Activated T-helper 2 cell treated with anti-CD3 and anti-CD28 coated beads, Interferon-gamma antibody, Interleukin-2, Interleukin-4, amounts not matched to agents 10 μg/mL and 5 μg/mL and 100 μg/mL, durations not matched to agents 14 hours and 24 hours and 36 hours (primary cell): ENCODE measurements at regions not wholly inside any gene's neighbourhood (a gene's known extent, or its start where the extent isn't known, plus 50 kb on each side); places are given as distances from the start of the nearest gene placed in this dataset.
"Not testable (repeated sequence)": the region's sequence is repeated elsewhere in the genome, so short reads cannot be mapped to it uniquely, and the experiment has no call there.

Experiments
- DNase-seq: peaks from one replicate; pipeline ENCODE4 v3.0.0; 2021; ENCODE audit warnings: low spot score
- H3K27ac Mint-ChIP-seq: one replicate; pipeline ENCODE4 v1.8.0; 2021; ENCODE audit warnings: mixed read lengths
- H3K27me3 Mint-ChIP-seq: one replicate; pipeline ENCODE4 v1.8.0; 2021; ENCODE audit warnings: low read depth, mixed read lengths
- H3K36me3 Mint-ChIP-seq: one replicate; pipeline ENCODE4 v1.8.0; 2021; ENCODE audit warnings: low read depth, mixed read lengths
- H3K4me1 Mint-ChIP-seq: one replicate; pipeline ENCODE4 v1.8.0; 2021; ENCODE audit warnings: low read depth, mixed read lengths
- H3K4me3 Mint-ChIP-seq: one replicate; pipeline ENCODE4 v1.8.0; 2021; ENCODE audit warnings: low read depth, mild to moderate bottlenecking, moderate library complexity, mixed read lengths
- H3K9me3 Mint-ChIP-seq: one replicate; pipeline ENCODE4 v1.8.0; 2021; ENCODE audit warnings: mixed read lengths
- intact Hi-C: fragments of 100-400 bp; cut with micrococcal nuclease; formaldehyde crosslinking; loops from one replicate; pipeline ENCODE4 v1.15.1; 2023

GRCh38 chr17:22272363-22273146 is 580.2 kb downstream of the KCNJ18 start:
- intact Hi-C loops = no loop called here
- H3K4me3 Mint-ChIP-seq = no peak overlapping the region
- no peak overlapping the region for H3K27ac Mint-ChIP-seq
- DNase-seq = no peak
- H3K36me3 Mint-ChIP-seq = no peaks in the 10 kb centered on the region
- H3K27me3 Mint-ChIP-seq = no peaks in the 10 kb centered on the region
- H3K4me1 Mint-ChIP-seq = no peaks in the 10 kb centered on the region
- H3K9me3 Mint-ChIP-seq = peaks cover 63% of the 10 kb centered on the region

- Mint-ChIP-seq H3K27ac (no peak overlapping the region), H3K9me3 (peaks cover 55% of the 10 kb centered on the region), H3K4me3 (no peak overlapping the region), H3K4me1 (no peaks in the 10 kb centered on the region), H3K27me3 (no peaks in the 10 kb centered on the region), H3K36me3 (no peaks in the 10 kb centered on the region)
- no peak for DNase-seq
- intact Hi-C loops = no loop called here
Measured at GRCh38 chr17:22273308-22273707, 581.0 kb downstream of the KCNJ18 start.

- no peak overlapping the region for H3K4me3 Mint-ChIP-seq
- no peaks in the 10 kb centered on the region for H3K36me3 Mint-ChIP-seq
- intact Hi-C loops = no loop called here
- no peak for DNase-seq
- H3K27ac Mint-ChIP-seq = no peak overlapping the region
- no peaks in the 10 kb centered on the region for H3K4me1 Mint-ChIP-seq
- H3K9me3 Mint-ChIP-seq = peaks cover 36% of the 10 kb centered on the region
- no peaks in the 10 kb centered on the region for H3K27me3 Mint-ChIP-seq
Measured at GRCh38 chr17:22277595-22277994, 585.3 kb downstream of the KCNJ18 start.

GRCh38 chr17:22278302-22279275 is 586.3 kb downstream of the KCNJ18 start:
- DNase-seq = no peak
- H3K9me3 Mint-ChIP-seq = peaks cover 44% of the 10 kb centered on the region
- H3K27ac Mint-ChIP-seq = no peak overlapping the region
- no peaks in the 10 kb centered on the region for H3K27me3 Mint-ChIP-seq
- intact Hi-C loops = no loop called here
- no peak overlapping the region for H3K4me3 Mint-ChIP-seq
- H3K36me3 Mint-ChIP-seq = no peaks in the 10 kb centered on the region
- H3K4me1 Mint-ChIP-seq = no peaks in the 10 kb centered on the region

GRCh38 chr17:22286337-22287041 is 594.2 kb downstream of the KCNJ18 start:
- intact Hi-C loops = no loop called here
- DNase-seq = no peak
- H3K4me1 Mint-ChIP-seq = no peaks in the 10 kb centered on the region
- H3K27me3 Mint-ChIP-seq = no peaks in the 10 kb centered on the region
- no peak overlapping the region for H3K4me3 Mint-ChIP-seq
- no peaks in the 10 kb centered on the region for H3K36me3 Mint-ChIP-seq
- no peak overlapping the region for H3K27ac Mint-ChIP-seq
- H3K9me3 Mint-ChIP-seq = peaks cover 21% of the 10 kb centered on the region

GRCh38 chr17:22298484-22298951 is 606.2 kb downstream of the KCNJ18 start:
- intact Hi-C loops, H3K4me1 Mint-ChIP-seq, DNase-seq: not testable (repeated sequence)

GRCh38 chr17:22300177-22300576 is 607.9 kb downstream of the KCNJ18 start:
- Mint-ChIP-seq H3K4me1 (no peaks in the 10 kb centered on the region), H3K27me3 (no peaks in the 10 kb centered on the region), H3K36me3 (no peaks in the 10 kb centered on the region), H3K4me3 (no peak overlapping the region), H3K27ac (no peak overlapping the region), H3K9me3 (peaks cover 57% of the 10 kb centered on the region)
- intact Hi-C loops = no loop called here
- no peak for DNase-seq

More at GRCh38 chr17:22298484-22298951, 606.2 kb downstream of the KCNJ18 start:
- H3K27me3 Mint-ChIP-seq, H3K36me3 Mint-ChIP-seq, H3K27ac Mint-ChIP-seq, H3K4me3 Mint-ChIP-seq: not testable (repeated sequence)
- H3K9me3 Mint-ChIP-seq = peaks cover 50% of the 10 kb centered on the region

GRCh38 chr17:22300731-22301352 is 608.5 kb downstream of the KCNJ18 start:
- H3K27ac Mint-ChIP-seq = no peak overlapping the region
- peaks cover 58% of the 10 kb centered on the region for H3K9me3 Mint-ChIP-seq
- H3K4me1 Mint-ChIP-seq = no peaks in the 10 kb centered on the region
- H3K36me3 Mint-ChIP-seq = peaks cover 2% of the 10 kb centered on the region
- no peak overlapping the region for H3K4me3 Mint-ChIP-seq
- intact Hi-C loops = no loop called here
- DNase-seq = no peak
- H3K27me3 Mint-ChIP-seq = no peaks in the 10 kb centered on the region

GRCh38 chr17:22301353-22301745 is 609.0 kb downstream of the KCNJ18 start:
- Mint-ChIP-seq H3K27me3 (no peaks in the 10 kb centered on the region), H3K4me1 (no peaks in the 10 kb centered on the region), H3K4me3 (no peak overlapping the region), H3K27ac (no peak overlapping the region), H3K9me3 (peaks cover 58% of the 10 kb centered on the region), H3K36me3 (peaks cover 2% of the 10 kb centered on the region)
- intact Hi-C loops = no loop called here
- DNase-seq = no peak

- Mint-ChIP-seq H3K27me3 (no peaks in the 10 kb centered on the region), H3K4me1 (no peaks in the 10 kb centered on the region), H3K9me3 (peaks cover 58% of the 10 kb centered on the region), H3K4me3 (no peak overlapping the region), H3K27ac (no peak overlapping the region), H3K36me3 (peaks cover 2% of the 10 kb centered on the region)
- DNase-seq = no peak
- intact Hi-C loops = no loop called here
Measured at GRCh38 chr17:22303096-22303495, 610.8 kb downstream of the KCNJ18 start.

GRCh38 chr17:22303865-22304264 is 611.5 kb downstream of the KCNJ18 start:
- Mint-ChIP-seq H3K27me3 (no peaks in the 10 kb centered on the region), H3K27ac (no peak overlapping the region), H3K4me3 (no peak overlapping the region), H3K36me3 (peaks cover 2% of the 10 kb centered on the region), H3K4me1 (no peaks in the 10 kb centered on the region), H3K9me3 (peaks cover 61% of the 10 kb centered on the region)
- intact Hi-C loops = no loop called here
- no peak for DNase-seq

GRCh38 chr17:22304667-22305303 is 612.5 kb downstream of the KCNJ18 start:
- Mint-ChIP-seq H3K27me3 (no peaks in the 10 kb centered on the region), H3K9me3 (peaks cover 58% of the 10 kb centered on the region), H3K36me3 (peaks cover 2% of the 10 kb centered on the region), H3K4me3 (no peak overlapping the region), H3K27ac (no peak overlapping the region), H3K4me1 (no peaks in the 10 kb centered on the region)
- intact Hi-C loops = no loop called here
- no peak for DNase-seq
